HepG2 (cell line): ENCODE measurements at regions not wholly inside any gene's neighbourhood (a gene's known extent, or its start where the extent isn't known, plus 50 kb on each side); places are given as distances from the start of the nearest gene placed in this dataset.

Experiments
- ATAC-seq: fragments of 200-7000 bp; cut with Tn5 transposase; 3 replicates; pipeline ENCODE4 v1.9.1; 2020; ENCODE audit warnings: mild to moderate bottlenecking, moderate library complexity
- BruUV-seq: library from RNA; stranded (reverse); fragments of 400-500 nt; replicated peaks from 2 replicates; lab custom pipeline; 2021; lab: Mats Ljungman, UMichigan
- CTCF ChIA-PET: fragments of 300-600 bp; formaldehyde crosslinking; extraction: SDS; loops from one replicate; lab custom pipeline; 2021; ENCODE audit warnings: low total read pairs, inconsistent platforms, low intra/inter-chr PET ratio; lab: Yijun Ruan, JAX
- POLR2A ChIA-PET: fragments of 350-600 bp; sonication (Branson Sonifier 250); formaldehyde crosslinking; loops from one replicate; lab custom pipeline; 2020; ENCODE audit warnings: antibody characterized with exemption, inconsistent platforms; lab: Yijun Ruan, JAX
- DNase-seq: peaks from one replicate; pipeline ENCODE4 v3.0.0-alpha.2; 2015; ENCODE audit warnings: low spot score
- FAIRE-seq: peaks from 3 replicates; lab custom pipeline; 2011; peaks lifted over from hg19 to GRCh38; lab: Jason Lieb, UNC
- H2AFZ ChIP-seq: one replicate; pipeline ENCODE4 v1.6.1; 2011; ENCODE audit warnings: low read length, inconsistent platforms
- H3K27ac ChIP-seq: fragments of 300-600 bp; 3 replicates; pipeline ENCODE4 v1.8.0; 2011; ENCODE audit warnings: mixed run types, mild to moderate bottlenecking, mixed read lengths, low read length, inconsistent platforms; ENCODE audit not compliant: insufficient read depth; ENCODE audit errors: extremely low read length
- H3K27me3 ChIP-seq, 2 experiments: fragments of 200-600 bp in 1 of 2; 2 replicates in 1 of 2; 3 replicates in 1 of 2; pipeline versions ENCODE4 v1.6.0 to v1.8.0; 2011; ENCODE audit warnings: low read length in 2 of 2, mild to moderate bottlenecking in 2 of 2, moderate library complexity in 2 of 2, inconsistent platforms in 1 of 2; ENCODE audit not compliant: insufficient read depth in 2 of 2, control insufficient read depth in 1 of 2
- H3K36me3 ChIP-seq, 2 experiments: fragments of 200-600 bp in 1 of 2; replicated peaks in 1 of 2; 2 replicates in 1 of 2; 3 replicates in 1 of 2; pipeline versions ENCODE4 v1.5.1 to v1.8.0; 2011; ENCODE audit warnings: low read length in 2 of 2, inconsistent platforms in 1 of 2; ENCODE audit not compliant: insufficient read depth in 2 of 2, control insufficient read depth in 1 of 2
- H3K4me1 ChIP-seq: 2 replicates; pipeline ENCODE4 v1.5.1; 2012; ENCODE audit warnings: low read length, inconsistent platforms; ENCODE audit not compliant: insufficient read depth
- H3K4me2 ChIP-seq: 2 replicates; pipeline ENCODE4 v1.6.0; 2011; ENCODE audit warnings: low read depth, low read length, inconsistent platforms
- H3K4me3 ChIP-seq, 3 experiments: fragments of 200-600 bp in 1 of 3; sonication (generic), shearing (Covaris generic) in 1 of 3; replicated peaks in 1 of 3; 2 replicates each; pipeline ENCODE4 v1.5.1; 2011 to 2016; ENCODE audit warnings: low read length in 3 of 3, inconsistent platforms in 2 of 3, low read depth in 2 of 3, mild to moderate bottlenecking in 2 of 3, control low read depth in 1 of 3, mixed read lengths in 1 of 3; ENCODE audit not compliant: insufficient read depth in 1 of 3
- H3K79me2 ChIP-seq: one replicate; pipeline ENCODE4 v1.6.1; 2011; ENCODE audit warnings: low read length, inconsistent platforms; ENCODE audit not compliant: insufficient read depth
- H3K9ac ChIP-seq: 2 replicates; pipeline ENCODE4 v1.6.0; 2011; ENCODE audit warnings: mild to moderate bottlenecking, low read depth, low read length, inconsistent platforms; ENCODE audit not compliant: insufficient read depth
- H3K9me3 ChIP-seq: 2 replicates; pipeline ENCODE4 v1.5.1; 2012; ENCODE audit warnings: mild to moderate bottlenecking, low read length
- H4K20me1 ChIP-seq: 2 replicates; pipeline ENCODE4 v1.6.0; 2011; ENCODE audit warnings: inconsistent platforms, mild to moderate bottlenecking, low read length, moderate library complexity; ENCODE audit not compliant: insufficient read depth
- FOXK2 ChIP-seq: fragments of 450-650 bp; IDR thresholded peaks from 2 replicates; pipeline ENCODE4 v1.6.1; 2016
- MAFK ChIP-seq, 2 experiments: IDR thresholded peaks in 1 of 2; conservative IDR thresholded peaks in 1 of 2; 2 replicates each; pipeline ENCODE4 v1.6.1; 2011; ENCODE audit warnings: improper control_type of control experiment in 2 of 2, low read length in 2 of 2
- PCBP1 ChIP-seq: fragments of 200-400 bp; formaldehyde crosslinking; IDR thresholded peaks from 2 replicates; pipeline ENCODE4 v1.6.1; 2017; ENCODE audit warnings: mild to moderate bottlenecking, low read depth, low read length, borderline replicate concordance
- RCOR2 ChIP-seq: IDR thresholded peaks from 2 replicates; pipeline ENCODE4 v1.6.1; 2016; ENCODE audit warnings: missing biosample characterization, missing genetic modification reagents
- TOPORS ChIP-seq: sonication (generic); formaldehyde crosslinking; IDR thresholded peaks from 2 replicates; pipeline ENCODE4 v1.8.0; 2023; ENCODE audit warnings: mild to moderate bottlenecking, missing genetic modification reagents
- ZMYM3 ChIP-seq: sonication (generic); formaldehyde crosslinking; IDR thresholded peaks from 2 replicates; pipeline ENCODE4 v1.5.1; 2020; ENCODE audit warnings: mild to moderate bottlenecking, missing genetic modification reagents
- ZNF138 ChIP-seq: sonication (generic); formaldehyde crosslinking; IDR thresholded peaks from 2 replicates; pipeline ENCODE4 v1.5.0; 2020; ENCODE audit warnings: mild to moderate bottlenecking, low read depth, missing genetic modification reagents
- ZNF768 ChIP-seq: sonication (generic); formaldehyde crosslinking; IDR thresholded peaks from 2 replicates; pipeline ENCODE4 v1.4.0; 2020; ENCODE audit warnings: missing genetic modification reagents
- WGBS: methylation state at CpG from one replicate; pipeline ENCODE4 v1.1.6; 2017; ENCODE audit warnings: low lambda C conversion rate; 5-methylcytosine and 5-hydroxymethylcytosine counted together
- in situ Hi-C: cut with HindIII; loops from 2 replicates; pipeline ENCODE4 v1.10.0; 2017; ENCODE audit warnings: low pct_unique_long_range_greater_than_20kb; ENCODE audit not compliant: extremely low pct_ligation_motif_present
- intact Hi-C: fragments of 100-400 bp; cut with micrococcal nuclease; formaldehyde crosslinking; loops from one replicate; pipeline ENCODE4 v1.10.0; 2022; ENCODE audit not compliant: unreplicated experiment
- TF ChIP-seq, protein P1 (sequence below): IDR thresholded peaks from 2 replicates; pipeline ENCODE4 v1.6.1; 2018; ENCODE audit warnings: missing genetic modification reagents
- TF ChIP-seq, protein P2 (sequence below): sonication (generic); formaldehyde crosslinking; IDR thresholded peaks from 2 replicates; pipeline ENCODE4 v1.4.0; 2020; ENCODE audit warnings: mild to moderate bottlenecking, missing genetic modification reagents
- TF ChIP-seq, protein P3 (sequence below): sonication (generic); formaldehyde crosslinking; conservative IDR thresholded peaks from 2 replicates; pipeline ENCODE4 v1.4.0; 2020; ENCODE audit warnings: missing genetic modification reagents
- TF ChIP-seq, protein P4 (sequence below): IDR thresholded peaks from 2 replicates; pipeline ENCODE4 v1.6.1; 2016; ENCODE audit warnings: missing compliant biosample characterization, missing genetic modification reagents, borderline replicate concordance
- TF ChIP-seq, protein P5 (sequence below): sonication (generic); formaldehyde crosslinking; IDR thresholded peaks from 2 replicates; pipeline ENCODE4 v1.5.1; 2020; ENCODE audit warnings: mild to moderate bottlenecking, missing genetic modification reagents

DNA sequence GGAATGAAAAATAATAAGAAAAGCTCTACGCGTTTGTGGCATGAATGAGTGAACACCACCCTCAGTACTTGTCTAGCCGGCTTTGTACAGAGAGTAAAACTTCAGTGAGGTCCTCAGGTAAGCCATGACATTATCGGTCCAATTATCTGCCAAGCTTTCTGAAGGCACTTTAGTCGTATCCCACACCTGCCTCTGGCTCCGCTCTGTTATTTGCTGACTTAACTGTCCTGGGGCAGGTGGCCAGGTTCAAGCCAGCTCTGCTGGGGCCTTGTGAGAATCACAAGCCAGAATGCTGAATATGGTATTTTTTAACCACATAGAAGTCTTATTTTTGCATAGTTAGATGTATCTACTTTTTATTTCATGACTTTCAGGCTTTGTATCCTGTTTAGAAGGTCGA is 66.0 kb upstream of the FHIP2A start:
- intact Hi-C loops, result no loop called here
- no peak overlapping the region for H3K4me3 ChIP-seq
- BruUV-seq, result no TSS peak
- in situ Hi-C loops, result no loop called here
- H3K4me1 ChIP-seq, result no peaks in the 10 kb centered on the region
- no peak overlapping the region for H3K4me2 ChIP-seq
- ChIA-PET CTCF (no interaction called here), POLR2A (no interaction called here)
- H3K9me3 ChIP-seq, result no peaks in the 10 kb centered on the region
- 51% methylated on average over 7 of the region's 7 CpGs for WGBS
- no peak overlapping the region for H3K9ac ChIP-seq
- TF ChIP-seq MAFK (conservative IDR thresholded peaks at IDR 0.05 in 1 of 2, IDR thresholded peaks at IDR 0.05 in 1 of 2; ENCODE audit: low read length in 2 of 2) (0 out of 4 replicates have a peak, but pooled peaks of 1 of the 2 experiments have one; percentile 16), ZNF768 (CRISPR knock-in tag) (no peak)
- TF ChIP-seq, protein P1, sequence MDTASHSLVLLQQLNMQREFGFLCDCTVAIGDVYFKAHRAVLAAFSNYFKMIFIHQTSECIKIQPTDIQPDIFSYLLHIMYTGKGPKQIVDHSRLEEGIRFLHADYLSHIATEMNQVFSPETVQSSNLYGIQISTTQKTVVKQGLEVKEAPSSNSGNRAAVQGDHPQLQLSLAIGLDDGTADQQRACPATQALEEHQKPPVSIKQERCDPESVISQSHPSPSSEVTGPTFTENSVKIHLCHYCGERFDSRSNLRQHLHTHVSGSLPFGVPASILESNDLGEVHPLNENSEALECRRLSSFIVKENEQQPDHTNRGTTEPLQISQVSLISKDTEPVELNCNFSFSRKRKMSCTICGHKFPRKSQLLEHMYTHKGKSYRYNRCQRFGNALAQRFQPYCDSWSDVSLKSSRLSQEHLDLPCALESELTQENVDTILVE, result no peak
- H3K36me3 ChIP-seq, result no peaks in the 10 kb centered on the region
- no peak for FAIRE-seq
- H4K20me1 ChIP-seq, result no peaks in the 10 kb centered on the region
- DNase-seq, result no peak
- no peak overlapping the region for H2AFZ ChIP-seq
- ATAC-seq, result no peak
- no peak overlapping the region for H3K27ac ChIP-seq
- no peaks in the 10 kb centered on the region for H3K79me2 ChIP-seq
- H3K27me3 ChIP-seq, result peaks cover 0 to 8% of the 10 kb centered on the region in 2 experiments; a peak in 2 of 5 replicates

DNA sequence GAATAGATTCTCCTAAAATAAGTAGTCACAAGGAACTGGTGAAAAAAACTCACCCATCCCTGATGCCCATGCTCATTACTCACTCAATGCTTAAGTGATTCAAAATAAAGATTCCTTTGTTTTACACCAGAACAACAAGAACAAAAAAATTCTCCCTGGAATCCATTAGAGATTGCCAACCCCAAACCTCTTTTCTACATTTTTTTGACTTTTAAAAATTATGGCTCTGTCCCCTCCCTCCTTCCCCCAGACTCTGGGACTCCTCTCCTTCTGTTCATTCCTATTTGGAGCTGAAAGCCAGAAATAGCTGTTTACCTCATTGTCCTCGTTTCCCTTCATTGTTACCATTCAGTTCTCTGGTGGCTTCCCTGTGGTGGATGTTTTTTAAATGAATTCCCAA is 63.2 kb upstream of the FHIP2A start:
- ATAC-seq, result no peak
- intact Hi-C loops, result no loop called here
- CTCF ChIA-PET, result no interaction called here
- TF ChIP-seq, protein P2, sequence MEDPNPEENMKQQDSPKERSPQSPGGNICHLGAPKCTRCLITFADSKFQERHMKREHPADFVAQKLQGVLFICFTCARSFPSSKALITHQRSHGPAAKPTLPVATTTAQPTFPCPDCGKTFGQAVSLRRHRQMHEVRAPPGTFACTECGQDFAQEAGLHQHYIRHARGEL (CRISPR knock-in tag), result no peak
- TF ChIP-seq, protein P3, sequence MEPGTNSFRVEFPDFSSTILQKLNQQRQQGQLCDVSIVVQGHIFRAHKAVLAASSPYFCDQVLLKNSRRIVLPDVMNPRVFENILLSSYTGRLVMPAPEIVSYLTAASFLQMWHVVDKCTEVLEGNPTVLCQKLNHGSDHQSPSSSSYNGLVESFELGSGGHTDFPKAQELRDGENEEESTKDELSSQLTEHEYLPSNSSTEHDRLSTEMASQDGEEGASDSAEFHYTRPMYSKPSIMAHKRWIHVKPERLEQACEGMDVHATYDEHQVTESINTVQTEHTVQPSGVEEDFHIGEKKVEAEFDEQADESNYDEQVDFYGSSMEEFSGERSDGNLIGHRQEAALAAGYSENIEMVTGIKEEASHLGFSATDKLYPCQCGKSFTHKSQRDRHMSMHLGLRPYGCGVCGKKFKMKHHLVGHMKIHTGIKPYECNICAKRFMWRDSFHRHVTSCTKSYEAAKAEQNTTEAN, result no peak
- no peak for TF ChIP-seq ZNF138 (CRISPR knock-in tag)
- TF ChIP-seq, protein P4, sequence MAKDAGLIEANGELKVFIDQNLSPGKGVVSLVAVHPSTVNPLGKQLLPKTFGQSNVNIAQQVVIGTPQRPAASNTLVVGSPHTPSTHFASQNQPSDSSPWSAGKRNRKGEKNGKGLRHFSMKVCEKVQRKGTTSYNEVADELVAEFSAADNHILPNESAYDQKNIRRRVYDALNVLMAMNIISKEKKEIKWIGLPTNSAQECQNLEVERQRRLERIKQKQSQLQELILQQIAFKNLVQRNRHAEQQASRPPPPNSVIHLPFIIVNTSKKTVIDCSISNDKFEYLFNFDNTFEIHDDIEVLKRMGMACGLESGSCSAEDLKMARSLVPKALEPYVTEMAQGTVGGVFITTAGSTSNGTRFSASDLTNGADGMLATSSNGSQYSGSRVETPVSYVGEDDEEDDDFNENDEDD (CRISPR knock-in tag), result no peak
- TF ChIP-seq ZMYM3 (CRISPR knock-in tag), result no peak
- TF ChIP-seq PCBP1, result no peak
- TF ChIP-seq, protein P5, sequence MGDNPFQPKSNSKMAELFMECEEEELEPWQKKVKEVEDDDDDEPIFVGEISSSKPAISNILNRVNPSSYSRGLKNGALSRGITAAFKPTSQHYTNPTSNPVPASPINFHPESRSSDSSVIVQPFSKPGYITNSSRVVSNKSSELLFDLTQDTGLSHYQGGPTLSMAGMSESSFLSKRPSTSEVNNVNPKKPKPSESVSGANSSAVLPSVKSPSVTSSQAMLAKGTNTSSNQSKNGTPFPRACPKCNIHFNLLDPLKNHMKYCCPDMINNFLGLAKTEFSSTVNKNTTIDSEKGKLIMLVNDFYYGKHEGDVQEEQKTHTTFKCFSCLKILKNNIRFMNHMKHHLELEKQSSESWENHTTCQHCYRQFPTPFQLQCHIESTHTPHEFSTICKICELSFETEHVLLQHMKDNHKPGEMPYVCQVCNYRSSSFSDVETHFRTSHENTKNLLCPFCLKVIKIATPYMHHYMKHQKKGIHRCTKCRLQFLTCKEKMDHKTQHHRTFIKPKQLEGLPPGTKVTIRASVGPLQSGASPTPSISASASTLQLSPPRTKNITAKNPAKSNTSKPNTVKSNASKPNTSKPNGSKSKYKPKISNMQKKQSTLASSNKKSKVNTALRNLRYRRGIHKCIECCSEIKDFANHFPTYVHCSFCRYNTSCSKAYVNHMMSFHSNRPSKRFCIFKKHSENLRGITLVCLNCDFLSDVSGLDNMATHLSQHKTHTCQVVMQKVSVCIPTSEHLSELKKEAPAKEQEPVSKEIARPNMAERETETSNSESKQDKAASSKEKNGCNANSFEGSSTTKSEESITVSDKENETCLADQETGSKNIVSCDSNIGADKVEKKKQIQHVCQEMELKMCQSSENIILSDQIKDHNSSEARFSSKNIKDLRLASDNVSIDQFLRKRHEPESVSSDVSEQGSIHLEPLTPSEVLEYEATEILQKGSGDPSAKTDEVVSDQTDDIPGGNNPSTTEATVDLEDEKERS (CRISPR knock-in tag), result no peak
- no peak for TF ChIP-seq FOXK2
- TF ChIP-seq TOPORS (CRISPR knock-in tag), result no peak
- no peak for TF ChIP-seq RCOR2 (CRISPR knock-in tag)
- TF ChIP-seq, all 625 proteins: peak for 0
- BruUV-seq, result no TSS peak
- Histone ChIP-seq H3K4me1 (no peaks in the 10 kb centered on the region), H3K4me2 (no peak overlapping the region), H2AFZ (no peak overlapping the region), H3K27ac (no peak overlapping the region), H3K79me2 (no peaks in the 10 kb centered on the region), H4K20me1 (no peaks in the 10 kb centered on the region), H3K9me3 (no peaks in the 10 kb centered on the region), H3K27me3 (peaks cover 0 to 15% of the 10 kb centered on the region in 2 experiments; a peak in 4 of 5 replicates), H3K4me3 (no peak overlapping the region), H3K36me3 (no peaks in the 10 kb centered on the region), H3K9ac (no peak overlapping the region)
- POLR2A ChIA-PET, result no interaction called here
- 3% methylated on average over 1 of the region's 1 CpG for WGBS
- no peak for DNase-seq
- FAIRE-seq, result no peak
- in situ Hi-C loops, result no loop called here
